ENCODE measurements at regions not wholly inside any gene's neighbourhood (a gene's known extent, or its start where the extent isn't known, plus 50 kb on each side); places are given as distances from the start of the nearest gene placed in this dataset.
A peak's percentile ranks its signal among the peaks of the same experiment; 100 is the strongest.
"Not testable (repeated sequence)": the region's sequence is repeated elsewhere in the genome, so short reads cannot be mapped to it uniquely, and the experiment has no call there.

DNA sequence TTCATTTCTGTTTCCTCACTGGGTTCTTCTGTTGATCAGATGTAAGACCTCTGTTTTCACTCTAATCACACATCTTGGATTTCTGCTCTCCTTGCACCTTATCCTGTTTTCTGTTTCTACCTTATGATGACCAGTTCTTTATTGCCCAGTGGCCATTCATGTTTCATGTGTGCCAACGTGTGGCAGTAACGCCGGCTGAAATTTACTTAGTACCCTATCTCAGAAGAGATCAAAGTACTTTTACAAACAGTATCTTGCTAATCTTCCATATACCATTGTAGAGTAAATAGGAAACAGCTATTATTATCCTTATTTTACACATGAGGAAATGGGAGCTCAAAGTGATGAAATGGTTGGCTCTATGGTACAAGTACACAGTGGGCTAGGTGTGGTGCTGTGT, 74.0 kb downstream of the GATA3 start:
- DNase-seq (ENCODE audit: low read depth in 2 of 2) = no peak

DNA sequence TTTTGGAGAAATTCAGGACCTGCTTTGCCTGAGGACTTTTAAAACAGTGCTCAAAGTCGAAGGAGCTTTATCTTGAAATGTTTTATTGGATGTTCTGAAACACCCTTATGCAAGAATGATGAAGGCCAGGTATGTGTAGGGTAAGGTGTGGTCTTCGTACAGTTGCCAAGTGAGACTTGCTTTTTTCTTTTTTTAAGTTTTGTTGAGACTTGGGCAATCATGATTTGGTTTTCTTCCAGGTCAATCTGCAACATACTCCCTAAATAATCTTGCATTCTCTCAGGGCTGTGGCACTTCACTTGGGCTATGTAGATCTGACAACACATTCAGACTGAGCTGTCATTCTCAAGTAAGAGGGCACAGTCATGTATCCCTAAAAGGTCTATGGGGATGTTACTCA, 75.0 kb downstream of the GATA3 start:
- no peak for DNase-seq (ENCODE audit: low read depth in 2 of 2)

DNA sequence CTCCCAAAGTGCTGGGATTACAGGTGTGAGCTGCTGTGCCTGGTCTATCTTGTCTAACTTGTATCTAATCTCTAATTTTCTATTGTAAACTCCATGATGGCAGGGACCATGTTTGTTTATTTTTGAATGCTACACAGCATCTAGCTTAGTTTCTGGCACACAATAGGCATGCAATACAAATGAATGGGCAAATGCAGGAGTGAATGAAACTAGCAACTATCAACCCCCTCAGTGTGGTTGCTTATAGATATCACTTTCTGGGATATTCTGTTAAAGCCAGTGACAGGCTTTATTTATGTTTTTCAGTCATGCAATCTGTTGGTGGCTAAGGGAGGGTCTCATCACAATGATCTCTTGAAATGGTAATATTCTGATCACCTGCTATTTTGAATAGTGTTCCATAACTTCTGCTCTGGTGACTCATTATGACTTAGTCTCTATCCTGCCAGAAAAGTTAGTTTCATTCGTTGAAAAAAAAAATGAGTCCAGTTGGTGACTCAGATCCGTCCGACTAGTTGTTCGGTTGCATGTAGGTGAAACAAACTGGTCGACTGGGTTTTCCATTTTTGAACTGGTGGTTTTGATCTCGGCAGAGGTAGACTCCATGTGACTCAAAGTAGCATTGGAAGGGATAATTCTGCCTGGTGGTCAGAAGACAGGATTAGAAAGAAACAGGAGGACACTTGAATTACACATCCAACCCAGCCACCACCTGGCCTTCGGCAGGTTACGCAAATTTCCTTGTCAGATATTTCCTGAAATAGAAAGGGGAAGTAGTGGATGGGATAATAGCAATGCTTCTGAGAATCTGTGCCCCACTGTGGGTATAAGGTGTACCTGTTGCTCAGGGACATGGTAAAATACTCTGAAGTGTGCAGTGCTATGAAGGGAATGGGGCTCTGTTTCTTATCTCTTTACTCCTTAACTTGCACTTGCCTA, 76.8 kb downstream of the GATA3 start:
- peak in 1 of 2 experiments; percentile 31 for DNase-seq (ENCODE audit: low read depth in 2 of 2)

DNA sequence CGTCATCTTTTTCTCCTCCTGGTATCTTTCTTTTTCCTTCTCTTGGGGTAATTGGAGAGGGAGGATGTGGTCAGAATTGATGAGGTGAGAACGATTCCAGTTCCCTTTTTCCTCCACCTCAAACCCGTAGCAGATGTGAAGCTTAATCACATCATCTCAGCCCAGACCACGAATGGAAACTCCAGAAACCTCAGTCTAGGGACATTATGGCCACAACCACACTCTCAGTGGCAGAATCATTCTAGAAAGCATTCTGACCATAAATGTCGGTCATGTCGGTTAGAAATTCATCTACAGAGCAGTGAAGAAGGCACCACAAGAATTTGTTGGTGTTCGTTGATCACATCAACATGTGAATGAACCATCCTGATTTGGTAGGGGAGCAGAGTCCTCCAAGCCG, 78.7 kb downstream of the GATA3 start:
- DNase-seq (ENCODE audit: low read depth in 2 of 2) = peak in 1 of 2 experiments; percentile 47

DNA sequence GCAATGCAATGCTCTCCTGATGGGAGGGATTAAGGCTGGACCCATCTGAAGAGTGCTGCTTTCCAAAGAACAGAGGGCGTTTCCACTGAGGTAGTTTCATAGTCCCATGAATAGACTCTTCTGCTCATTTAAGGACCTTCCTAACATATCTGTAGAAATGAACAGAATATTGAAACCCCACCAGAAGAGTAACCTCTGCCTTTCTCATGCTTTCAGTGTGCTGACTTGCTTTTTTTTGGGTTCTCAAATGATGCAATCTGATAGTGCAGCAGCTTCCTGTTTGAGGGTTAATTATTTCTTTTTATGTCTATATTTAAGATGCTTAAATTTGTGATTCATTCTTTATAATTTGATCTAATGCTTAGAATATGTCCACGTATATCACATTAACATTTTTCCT, 82.2 kb downstream of the GATA3 start:
- DNase-seq (ENCODE audit: low read depth in 2 of 2) = no peak

DNA sequence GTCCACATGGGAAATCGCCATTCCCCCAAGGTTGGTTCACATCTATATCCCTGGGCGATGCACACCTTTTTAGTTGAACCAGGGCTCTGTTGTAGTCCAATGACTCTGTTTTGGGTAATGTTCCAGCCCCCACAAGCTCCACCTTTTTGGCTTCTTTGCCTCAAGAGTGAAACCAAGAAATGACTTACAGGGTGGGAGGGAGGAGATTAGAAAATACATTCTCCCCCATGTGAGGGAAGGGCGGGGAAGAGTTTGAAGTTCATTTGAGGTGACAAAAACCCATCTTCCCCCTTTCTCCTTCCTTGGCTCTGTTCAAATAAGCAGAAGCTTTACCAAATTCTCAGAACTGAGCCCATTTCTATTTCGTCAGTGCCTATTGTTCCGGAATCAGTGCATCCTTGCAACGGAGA, 82.8 kb downstream of the GATA3 start:
- peak in 1 of 2 experiments; percentile 35 for DNase-seq (ENCODE audit: low read depth in 2 of 2)

DNA sequence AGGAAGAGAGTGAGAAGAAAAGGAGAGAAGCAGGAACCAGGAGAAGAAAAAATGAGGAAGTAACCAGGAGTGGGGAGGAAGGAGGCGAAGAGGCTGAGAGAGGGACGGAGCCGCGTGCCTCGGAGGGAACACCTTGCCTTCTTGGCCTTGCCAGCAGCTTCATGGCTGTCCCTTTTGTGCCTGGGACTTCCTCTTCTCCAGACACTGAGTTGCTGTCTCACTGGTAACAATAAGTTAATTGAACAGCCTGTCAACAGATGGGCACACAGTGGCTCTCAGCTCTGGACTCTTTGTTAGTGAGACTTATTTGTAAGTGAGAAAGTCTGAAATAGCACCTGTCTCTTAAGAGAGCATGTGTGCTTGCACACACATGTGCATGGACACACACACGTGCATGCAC, 83.2 kb downstream of the GATA3 start:
- DNase-seq (ENCODE audit: low read depth in 2 of 2) = peak in 1 of 2 experiments; percentile 9

DNA sequence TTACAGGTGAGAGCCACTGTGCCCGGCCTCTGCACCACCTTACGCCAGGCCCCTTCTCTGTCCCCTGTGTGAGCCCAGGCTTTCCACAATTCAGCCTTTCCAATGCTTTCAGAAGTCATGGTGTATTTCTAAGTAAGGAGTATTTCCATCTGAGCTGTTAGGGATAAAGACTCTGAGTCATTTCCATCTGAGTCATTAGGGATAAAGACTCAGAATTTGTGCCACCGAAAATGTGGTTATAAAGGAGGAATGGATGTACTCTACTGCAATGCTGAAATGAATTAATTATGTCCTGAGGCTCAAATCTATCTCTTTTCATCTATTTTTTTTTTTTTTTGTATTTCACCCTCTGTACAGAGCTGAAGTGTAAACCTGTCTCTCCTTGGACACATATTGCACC, 84.0 kb downstream of the GATA3 start:
- DNase-seq (ENCODE audit: low read depth in 2 of 2) = no peak

DNA sequence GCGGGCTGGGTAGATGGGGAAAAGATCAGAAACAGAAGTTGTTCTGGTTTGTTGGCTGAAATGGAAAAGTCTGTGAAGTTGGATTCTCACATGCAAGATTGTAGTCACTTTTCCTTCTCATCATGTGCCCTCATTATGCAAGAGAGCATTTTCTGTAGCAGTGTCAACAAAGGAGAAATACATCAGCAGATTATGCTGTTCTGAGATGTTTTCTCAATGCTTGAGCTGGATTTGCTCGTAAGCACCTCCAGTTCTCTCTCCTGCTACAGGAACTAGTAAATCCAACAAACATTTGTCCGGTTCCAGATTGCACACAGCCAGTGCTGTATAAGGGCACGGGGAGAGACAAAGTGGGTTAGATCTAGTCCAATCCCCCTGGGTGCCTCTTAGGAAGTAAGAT, 90.0 kb downstream of the GATA3 start:
- DNase-seq (ENCODE audit: low read depth in 2 of 2) = no peak

DNA sequence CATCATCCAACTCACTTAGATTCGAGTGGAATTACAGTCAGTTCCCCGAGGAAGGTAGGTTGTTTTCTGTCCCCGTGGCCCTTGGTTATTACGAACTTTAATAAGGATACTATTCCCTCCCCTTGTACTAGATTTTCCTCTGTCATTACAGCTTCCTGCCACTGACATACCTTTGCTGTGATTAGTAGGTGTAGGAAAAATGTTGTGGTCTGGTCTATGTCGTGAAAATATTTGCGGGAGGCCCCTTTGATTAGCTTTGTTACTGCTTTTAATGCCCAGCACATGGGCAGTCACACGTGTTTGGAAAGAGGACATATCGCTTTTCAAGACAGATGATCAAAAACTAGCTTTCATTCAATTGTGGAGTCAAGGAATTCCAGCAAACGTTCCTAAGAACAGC, 92.2 kb downstream of the GATA3 start:
- DNase-seq (ENCODE audit: low read depth in 2 of 2) = no peak

DNA sequence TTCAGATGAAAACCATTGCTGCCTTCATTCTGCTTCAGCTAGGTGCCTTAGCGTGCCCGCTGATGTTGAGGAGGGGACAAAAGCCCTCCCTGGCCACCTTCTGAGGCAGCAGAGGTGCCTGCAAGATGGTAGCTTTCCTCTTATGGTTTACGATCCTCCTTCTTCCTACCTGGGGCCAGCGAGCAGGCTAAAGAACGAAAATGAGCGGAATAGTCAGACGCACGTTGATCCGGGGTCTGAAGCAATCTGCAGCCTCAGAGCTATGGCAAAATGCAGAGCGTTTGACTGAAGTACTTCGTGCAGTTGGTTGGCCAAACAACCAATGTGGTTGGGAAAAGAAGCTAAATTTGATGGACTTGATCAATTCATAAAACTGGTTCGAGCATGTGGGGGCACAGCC, 95.5 kb downstream of the GATA3 start:
- no peak for DNase-seq (ENCODE audit: low read depth in 2 of 2)

DNA sequence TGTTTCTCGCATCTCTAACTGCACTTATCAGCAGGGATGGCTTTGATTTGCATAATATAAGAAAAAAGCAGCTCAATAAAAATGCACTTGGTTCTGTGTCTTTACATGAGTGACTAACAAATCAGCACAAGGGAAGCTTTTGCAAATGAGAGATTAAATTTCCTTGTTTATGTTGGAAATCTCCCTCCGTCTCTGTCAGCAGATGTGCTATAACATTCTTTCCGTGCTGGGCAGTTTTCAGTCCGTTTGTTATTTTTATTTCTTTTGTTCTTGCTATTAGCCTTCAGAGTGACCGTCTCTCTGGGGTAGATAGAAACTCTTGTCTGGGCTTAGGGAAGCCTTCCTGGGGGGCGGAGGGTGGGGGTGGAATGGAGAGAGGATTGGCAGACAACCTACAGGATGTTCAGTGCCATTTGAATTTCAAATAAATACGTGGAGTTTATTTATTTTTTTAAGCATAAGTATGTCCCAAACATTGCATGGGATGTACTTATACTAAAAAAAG, 96.0 kb downstream of the GATA3 start:
- no peak for DNase-seq (ENCODE audit: low read depth in 2 of 2)

DNA sequence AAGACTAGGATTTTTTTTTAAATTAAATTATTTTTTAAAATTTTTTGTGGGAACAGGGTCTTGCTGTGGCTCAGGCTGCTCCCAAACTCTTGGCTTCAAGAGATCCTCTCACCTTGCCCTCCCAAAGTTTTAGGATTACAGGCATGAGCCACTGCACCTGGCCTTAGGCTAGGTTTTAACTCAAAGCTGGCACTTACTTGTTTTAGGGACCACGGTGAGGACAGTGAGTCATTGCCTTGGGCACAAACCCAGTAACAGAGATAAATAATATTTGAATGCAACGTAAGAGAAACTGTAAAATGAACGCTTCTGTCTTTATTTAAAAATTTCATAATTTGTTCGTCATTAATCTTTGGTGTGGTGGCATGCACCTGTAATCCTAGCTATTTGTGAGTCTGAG, 96.6 kb downstream of the GATA3 start:
- no peak for DNase-seq (ENCODE audit: low read depth in 2 of 2)

DNA sequence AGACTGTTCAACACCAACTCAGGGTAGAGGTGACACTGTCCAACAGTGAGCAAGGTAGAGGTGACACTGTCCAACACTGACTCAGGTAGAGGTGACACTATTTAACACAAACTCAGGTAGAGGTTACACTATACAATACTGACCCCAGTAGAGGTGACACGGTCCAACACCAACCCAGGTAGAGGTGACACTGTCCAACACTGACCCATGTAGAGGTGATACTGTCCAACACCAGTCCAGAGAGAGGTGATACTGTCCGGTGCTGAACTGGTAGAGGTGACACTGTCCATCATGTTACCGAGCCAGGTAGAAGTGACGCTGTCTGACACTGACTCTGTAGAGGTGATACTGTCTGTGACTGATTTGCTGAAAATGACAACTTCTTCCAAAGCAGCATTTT, 102.4 kb downstream of the GATA3 start:
- no peak for DNase-seq (ENCODE audit: low read depth in 2 of 2)

DNA sequence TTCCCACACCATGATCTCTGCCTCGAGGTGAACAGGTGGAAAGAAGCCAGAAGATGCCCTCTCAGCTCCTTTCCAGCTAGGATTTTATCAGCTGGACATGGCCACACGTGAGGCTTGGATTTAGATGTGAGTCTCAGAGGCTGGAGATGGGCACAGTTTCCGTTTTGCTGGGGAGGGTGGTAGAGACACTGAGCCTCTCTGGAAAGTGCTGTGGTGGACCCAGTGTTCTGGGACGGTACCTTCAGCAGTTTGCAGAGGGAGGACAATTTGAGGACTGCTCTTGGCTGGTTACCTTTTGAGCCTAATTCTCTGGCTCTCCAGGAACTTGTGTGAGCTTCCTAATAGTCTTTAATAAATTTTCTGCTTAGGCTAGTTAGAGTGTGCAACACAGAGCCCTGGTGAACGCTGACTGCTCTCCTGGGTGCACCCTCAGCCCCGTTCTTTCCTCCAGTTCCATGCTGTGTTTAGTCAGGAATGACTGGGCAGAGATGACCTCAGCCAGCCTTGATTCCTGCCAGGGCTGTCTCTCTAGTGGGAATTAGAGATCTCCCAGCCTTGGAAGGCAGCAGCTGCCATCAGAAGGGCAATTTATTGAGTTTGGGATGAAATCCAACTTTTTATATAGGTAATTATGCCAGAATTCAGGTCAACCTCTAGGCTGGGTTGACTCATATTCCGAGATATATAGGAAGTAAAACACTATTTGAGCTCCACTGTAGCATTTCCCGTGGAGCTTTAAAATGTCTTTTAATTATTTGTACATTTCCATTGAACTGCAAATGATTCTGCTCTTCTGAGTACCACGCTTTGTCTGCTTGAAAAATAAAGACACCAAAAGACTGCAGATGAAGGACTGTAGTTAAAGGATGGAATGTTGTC, 103.9 kb downstream of the GATA3 start:
- no peak for DNase-seq (ENCODE audit: low read depth in 2 of 2)

DNA sequence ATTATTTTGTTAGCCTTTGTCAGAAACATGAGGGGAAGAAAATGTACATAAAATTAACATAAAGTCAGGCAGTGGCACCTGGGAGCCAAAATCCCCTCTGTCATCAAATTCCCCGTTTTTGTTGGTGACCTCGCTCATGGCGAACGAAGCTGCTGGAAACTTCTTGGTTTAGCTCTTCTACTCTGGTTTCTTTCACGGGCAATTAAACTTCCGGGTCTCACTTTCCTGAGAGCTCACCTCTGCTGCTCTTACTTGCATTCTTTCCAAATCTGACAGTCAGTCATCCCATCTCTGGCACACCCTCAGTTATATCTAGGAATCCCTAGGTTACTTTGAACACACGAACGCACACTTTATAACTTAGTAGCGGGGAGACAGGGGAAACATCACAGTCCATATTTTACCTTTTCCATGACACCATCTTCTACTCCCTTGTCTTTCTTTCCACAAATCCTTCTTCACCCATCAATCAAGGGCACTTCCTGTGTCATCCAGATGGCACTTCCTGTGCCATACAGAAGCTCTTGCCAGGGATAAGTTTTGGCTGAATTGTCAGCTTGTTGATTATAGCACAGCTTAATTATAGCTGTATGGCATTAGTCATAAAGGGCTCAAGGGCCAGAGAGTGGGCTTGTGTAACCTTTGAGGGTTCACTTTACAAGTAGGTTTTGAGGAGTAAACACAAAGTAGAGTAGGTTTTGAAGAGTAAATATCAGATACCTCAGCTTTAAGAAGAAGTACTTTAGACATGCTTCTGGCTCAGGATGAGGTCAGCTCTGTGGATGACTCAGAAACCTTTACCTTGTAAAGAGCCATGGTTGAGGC, 105.1 kb downstream of the GATA3 start:
- DNase-seq (ENCODE audit: low read depth in 2 of 2) = no peak

DNA sequence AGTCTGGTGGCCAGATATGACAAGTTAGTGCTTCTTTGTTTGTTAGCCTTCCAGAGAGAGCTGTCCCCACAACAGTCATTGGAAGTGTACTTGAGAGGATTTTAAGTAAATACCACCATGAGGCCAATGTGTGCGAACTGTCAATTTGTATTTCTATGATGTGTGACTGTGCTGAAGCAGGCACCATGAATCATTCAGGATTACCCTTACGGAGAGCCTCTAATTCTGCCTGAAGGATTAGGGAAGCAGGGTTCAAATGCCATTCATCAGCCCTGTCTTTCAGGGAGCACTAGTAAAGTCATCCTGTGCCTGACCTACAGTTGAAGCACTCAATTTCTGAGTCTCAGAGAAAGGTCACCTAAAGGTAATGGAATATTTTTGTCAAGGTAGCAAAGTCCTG, 109.3 kb downstream of the GATA3 start:
- no peak for DNase-seq (ENCODE audit: low read depth in 2 of 2)

DNA sequence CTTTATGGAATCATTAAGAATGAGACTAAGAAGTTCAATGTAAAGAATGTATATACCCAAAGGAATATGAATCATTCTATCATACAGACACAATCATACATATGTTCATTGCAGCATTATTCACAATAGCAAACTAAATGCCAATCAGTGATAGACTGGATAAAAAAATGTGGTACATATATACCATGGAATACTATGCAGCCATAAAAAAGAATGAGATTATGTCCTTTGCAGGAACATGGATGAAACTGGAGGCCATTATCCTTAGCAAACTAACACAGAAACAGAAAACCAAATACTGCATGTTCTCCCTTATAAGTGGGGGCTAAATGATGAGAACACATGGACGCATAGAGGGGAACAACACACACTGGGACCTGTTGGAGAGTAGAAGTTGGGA, 110.2 kb downstream of the GATA3 start:
- DNase-seq (ENCODE audit: low read depth in 2 of 2) = not testable (repeated sequence)

DNA sequence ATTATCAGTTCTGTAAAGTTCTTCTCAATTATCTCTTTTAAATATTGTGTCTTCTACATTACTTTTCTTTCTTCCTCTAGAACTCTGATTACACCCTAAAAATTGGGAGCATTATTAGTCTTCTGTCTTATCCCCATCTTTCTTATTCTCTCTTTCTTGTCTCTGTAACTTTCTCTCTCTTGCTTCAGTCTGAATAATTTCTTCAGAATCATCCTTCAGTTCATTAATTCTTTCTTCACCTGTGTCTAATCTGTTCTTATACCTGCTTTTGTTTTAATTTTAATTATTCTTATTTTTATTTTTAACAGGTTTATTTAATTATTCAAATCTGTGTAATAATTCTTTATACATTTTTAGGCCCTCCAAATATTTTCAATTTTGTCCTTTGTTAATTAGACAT, 114.3 kb downstream of the GATA3 start:
- DNase-seq (ENCODE audit: low read depth in 2 of 2) = no peak

DNA sequence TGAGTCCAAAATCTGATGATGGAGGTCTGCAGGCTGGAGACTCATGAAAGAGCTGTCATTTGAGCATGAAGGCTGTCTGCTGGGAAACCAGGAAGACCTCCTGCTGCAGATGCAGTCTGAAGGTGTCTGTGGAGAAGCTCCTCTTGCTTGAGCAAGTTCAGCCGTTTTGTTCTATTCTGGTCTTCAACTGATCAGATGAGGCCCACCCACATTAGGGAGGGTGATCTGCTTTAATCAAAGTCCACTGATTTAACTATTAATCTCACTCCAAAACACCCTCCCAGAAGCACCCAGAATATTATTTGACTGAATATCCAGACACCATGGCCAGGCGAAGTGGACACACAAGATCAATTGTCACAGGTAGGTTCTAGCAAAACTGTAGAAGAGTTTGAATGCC, 116.5 kb downstream of the GATA3 start:
- no peak for DNase-seq (ENCODE audit: low read depth in 2 of 2)

DNA sequence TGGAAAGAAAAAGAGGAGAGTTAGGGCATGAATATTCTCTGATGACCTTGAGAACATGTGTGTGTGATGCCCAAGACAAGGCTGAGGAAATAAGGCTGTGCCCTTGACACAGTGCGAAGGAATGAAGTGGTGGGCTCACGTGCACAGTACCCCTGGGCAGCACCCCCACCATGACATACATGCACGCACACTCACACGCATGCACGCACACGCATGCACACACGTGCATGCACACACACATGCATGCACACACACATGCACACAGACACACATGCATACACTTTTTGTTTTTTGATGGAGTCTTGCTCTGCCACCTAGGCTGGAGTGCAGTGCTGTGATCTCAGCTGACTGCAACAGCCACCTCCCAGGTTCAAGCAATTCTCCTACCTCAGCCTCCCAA, 118.1 kb downstream of the GATA3 start:
- DNase-seq (ENCODE audit: low read depth in 2 of 2) = no peak

Measured in stimulated activated CD4-positive, alpha-beta T cell treated with anti-CD3 and anti-CD28 coated beads, Interleukin-12 subunit alpha, Interleukin-12 subunit beta, amount 100 ng/mL, for 24 hours (primary cell).